ENCODE measurements at regions not wholly inside any gene's neighbourhood (a gene's known extent, or its start where the extent isn't known, plus 50 kb on each side); places are given as distances from the start of the nearest gene placed in this dataset.

GRCh38 chr10:120641695-120642094 lies 184.7 kb downstream of the PLPP4 start:
- H3K4me3 ChIP-seq = no peak overlapping the region
- no peak overlapping the region for H3K4me2 ChIP-seq
- H3K36me3 ChIP-seq (replicated peaks; ENCODE audit: insufficient read depth, low read depth) = no peaks in the 10 kb centered on the region
- H3K79me2 ChIP-seq = no peaks in the 10 kb centered on the region
- H3K4me1 ChIP-seq (ENCODE audit: insufficient read depth) = no peaks in the 10 kb centered on the region
- 79% methylated on average over 1 of the region's 1 CpG for WGBS (ENCODE audit: low lambda C conversion rate, missing lambda C conversion rate)
- no peaks in the 10 kb centered on the region for H3K9me3 ChIP-seq (ENCODE audit: low read depth)
- H4K20me1 ChIP-seq (ENCODE audit: insufficient read depth, poor library complexity, severe bottlenecking) = no peaks in the 10 kb centered on the region
- H3K9me2 ChIP-seq (replicated peaks; ENCODE audit: insufficient read depth) = no peaks in the 10 kb centered on the region
- no peak for DNase-seq (ENCODE audit: low spot score)
- H3K27ac ChIP-seq = no peak overlapping the region
- peaks cover 5% of the 10 kb centered on the region for H3K27me3 ChIP-seq
- TF ChIP-seq CTCF (IDR thresholded peaks at IDR 0.05; ENCODE audit: poor library complexity) = no peak
- no peak for TF ChIP-seq EZH2 (IDR thresholded peaks at IDR 0.05; ENCODE audit: borderline replicate concordance)
- TF ChIP-seq EZH2phosphoT487 (IDR thresholded peaks at IDR 0.05; ENCODE audit: low read depth, severe bottlenecking, unreplicated experiment) = no peak
- no peak overlapping the region for H2AFZ ChIP-seq

- no peak for DNase-seq (ENCODE audit: low spot score)
- Histone ChIP-seq H3K27me3 (peaks cover 5% of the 10 kb centered on the region), H3K9me3 (ENCODE audit: low read depth) (no peaks in the 10 kb centered on the region), H3K4me1 (ENCODE audit: insufficient read depth) (no peaks in the 10 kb centered on the region), H3K36me3 (replicated peaks; ENCODE audit: insufficient read depth, low read depth) (no peaks in the 10 kb centered on the region), H3K4me2 (no peak overlapping the region), H2AFZ (no peak overlapping the region), H4K20me1 (ENCODE audit: insufficient read depth, poor library complexity, severe bottlenecking) (no peaks in the 10 kb centered on the region), H3K4me3 (no peak overlapping the region), H3K79me2 (no peaks in the 10 kb centered on the region), H3K9me2 (replicated peaks; ENCODE audit: insufficient read depth) (no peaks in the 10 kb centered on the region), H3K27ac (no peak overlapping the region)
- TF ChIP-seq EZH2 (IDR thresholded peaks at IDR 0.05; ENCODE audit: borderline replicate concordance) (no peak), EZH2phosphoT487 (IDR thresholded peaks at IDR 0.05; ENCODE audit: low read depth, severe bottlenecking, unreplicated experiment) (no peak), CTCF (IDR thresholded peaks at IDR 0.05; ENCODE audit: poor library complexity) (no peak)
- WGBS (ENCODE audit: low lambda C conversion rate, missing lambda C conversion rate) = 55% methylated on average over 2 of the region's 2 CpGs
These were observed 186.3 kb downstream of the PLPP4 start for GRCh38 chr10:120643351-120643750.

- Histone ChIP-seq H3K9me3 (ENCODE audit: low read depth) (no peaks in the 10 kb centered on the region), H3K27me3 (peaks cover 5% of the 10 kb centered on the region), H4K20me1 (ENCODE audit: insufficient read depth, poor library complexity, severe bottlenecking) (no peaks in the 10 kb centered on the region), H2AFZ (no peak overlapping the region), H3K79me2 (no peaks in the 10 kb centered on the region), H3K9me2 (replicated peaks; ENCODE audit: insufficient read depth) (no peaks in the 10 kb centered on the region), H3K36me3 (replicated peaks; ENCODE audit: insufficient read depth, low read depth) (no peaks in the 10 kb centered on the region), H3K4me2 (no peak overlapping the region), H3K4me1 (ENCODE audit: insufficient read depth) (no peaks in the 10 kb centered on the region), H3K4me3 (no peak overlapping the region), H3K27ac (no peak overlapping the region)
- DNase-seq (ENCODE audit: low spot score) = no peak
- WGBS (ENCODE audit: low lambda C conversion rate, missing lambda C conversion rate) = 30% methylated on average over 1 of the region's 1 CpG
- TF ChIP-seq CTCF (IDR thresholded peaks at IDR 0.05; ENCODE audit: poor library complexity) = no peak
- TF ChIP-seq EZH2 (IDR thresholded peaks at IDR 0.05; ENCODE audit: borderline replicate concordance) = no peak
- no peak for TF ChIP-seq EZH2phosphoT487 (IDR thresholded peaks at IDR 0.05; ENCODE audit: low read depth, severe bottlenecking, unreplicated experiment)
These were observed 187.8 kb downstream of the PLPP4 start for GRCh38 chr10:120644556-120645410.

All from hepatocyte (in vitro differentiated cells).